GM12878 (cell line): ENCODE measurements at regions not wholly inside any gene's neighbourhood (a gene's known extent, or its start where the extent isn't known, plus 50 kb on each side); places are given as distances from the start of the nearest gene placed in this dataset.

Experiments used
- ATAC-seq: fragments of 200-7000 bp; cut with Tn5 transposase; 3 replicates; pipeline ENCODE4 v1.9.1; 2020; ENCODE audit warnings: mild to moderate bottlenecking, moderate library complexity
- BruUV-seq: library from RNA; stranded (reverse); fragments of 400-500 nt; replicated peaks from 2 replicates; lab custom pipeline; 2021; lab: Mats Ljungman, UMichigan
- CTCF ChIA-PET: fragments of 300-600 bp; sonication (Branson Sonifier 250); formaldehyde crosslinking; extraction: SDS; loops from one replicate; lab custom pipeline; 2021; ENCODE audit warnings: inconsistent platforms; lab: Yijun Ruan, JAX
- POLR2A ChIA-PET: fragments of 350-600 bp; formaldehyde crosslinking; extraction: SDS; loops from one replicate; lab custom pipeline; 2021; ENCODE audit warnings: inconsistent platforms; lab: Charles Lee
- RAD21 ChIA-PET: fragments of 300-600 bp; sonication (Branson Sonifier 250); formaldehyde crosslinking; loops from one replicate; lab custom pipeline; 2023; ENCODE audit warnings: antibody characterized with exemption; ENCODE audit not compliant: unreplicated experiment; lab: Charles Lee
- SMC1A ChIA-PET: fragments of 300-600 bp; sonication (Branson Sonifier 250); formaldehyde crosslinking; loops from one replicate; lab custom pipeline; 2023; ENCODE audit not compliant: unreplicated experiment, uncharacterized antibody; lab: Charles Lee
- DNase-seq: peaks from one replicate; pipeline ENCODE4 v3.0.0-alpha.2; 2011; ENCODE audit warnings: low read depth, low spot score
- FAIRE-seq: peaks from 3 replicates; lab custom pipeline; 2011; peaks lifted over from hg19 to GRCh38; lab: Jason Lieb, UNC
- H2AFZ ChIP-seq: 2 replicates; pipeline ENCODE4 v1.6.0; 2011; ENCODE audit warnings: low read depth, low read length, control low read depth; ENCODE audit not compliant: control insufficient read depth
- H3K27ac ChIP-seq: 2 replicates; pipeline ENCODE4 v1.5.1; 2011; ENCODE audit warnings: control low read depth; ENCODE audit not compliant: control insufficient read depth, insufficient read depth
- H3K27me3 ChIP-seq, 2 experiments: replicated peaks in 1 of 2; 2 replicates each; pipeline versions ENCODE4 v1.6.0 to v1.6.1; 2011; ENCODE audit warnings: low read length in 1 of 2; ENCODE audit not compliant: control insufficient read depth in 2 of 2, insufficient read depth in 2 of 2
- H3K36me3 ChIP-seq, 2 experiments: 2 replicates each; pipeline ENCODE4 v1.5.1; 2011; ENCODE audit warnings: low read length in 1 of 2; ENCODE audit not compliant: control insufficient read depth in 2 of 2, insufficient read depth in 2 of 2
- H3K4me1 ChIP-seq: 2 replicates; pipeline ENCODE4 v1.6.1; 2011; ENCODE audit warnings: mild to moderate bottlenecking, low read length, moderate library complexity, mixed read lengths; ENCODE audit not compliant: control insufficient read depth, insufficient read depth
- H3K4me2 ChIP-seq: 2 replicates; pipeline ENCODE4 v1.6.0; 2011; ENCODE audit warnings: control low read depth; ENCODE audit not compliant: control insufficient read depth, insufficient read depth
- H3K4me3 ChIP-seq: fragments of 200-600 bp; sonication (generic); 2 replicates; pipeline ENCODE4 v1.5.1; 2016
- H3K79me2 ChIP-seq: 2 replicates; pipeline ENCODE4 v1.6.0; 2011; ENCODE audit warnings: low read length; ENCODE audit not compliant: control insufficient read depth, insufficient read depth
- H3K9ac ChIP-seq: 2 replicates; pipeline ENCODE4 v1.8.0; 2011; ENCODE audit warnings: low read length, control low read depth, mixed read lengths; ENCODE audit not compliant: control insufficient read depth, insufficient read depth
- H3K9me3 ChIP-seq: replicated peaks from 3 replicates; pipeline ENCODE4 v1.5.1; 2011; ENCODE audit warnings: mild to moderate bottlenecking, low read length; ENCODE audit not compliant: control insufficient read depth, insufficient read depth
- H4K20me1 ChIP-seq: 2 replicates; pipeline ENCODE4 v1.6.0; 2011; ENCODE audit not compliant: control insufficient read depth, insufficient read depth
- BCL3 ChIP-seq: IDR thresholded peaks from 2 replicates; pipeline ENCODE4 v1.6.1; 2011; ENCODE audit warnings: borderline replicate concordance, low read depth, mild to moderate bottlenecking, moderate library complexity, low read length; ENCODE audit not compliant: insufficient read depth, poor library complexity, severe bottlenecking
- DPF2 ChIP-seq: fragments of 450-650 bp; IDR thresholded peaks from 2 replicates; pipeline ENCODE4 v1.6.1; 2017; ENCODE audit warnings: mild to moderate bottlenecking
- ESRRA ChIP-seq: IDR thresholded peaks from 2 replicates; pipeline ENCODE4 v1.6.1; 2012; ENCODE audit warnings: mild to moderate bottlenecking, low read length, improper control_type of control experiment
- FOXK2 ChIP-seq: fragments of 450-650 bp; IDR thresholded peaks from 2 replicates; pipeline ENCODE4 v1.6.1; 2017; ENCODE audit warnings: mild to moderate bottlenecking, moderate library complexity
- HCFC1 ChIP-seq: fragments of 150-350 bp; IDR thresholded peaks from 2 replicates; pipeline ENCODE4 v1.6.1; 2014; ENCODE audit warnings: low read length
- HDGF ChIP-seq: fragments of 450-650 bp; IDR thresholded peaks from 2 replicates; pipeline ENCODE4 v1.6.1; 2016; ENCODE audit warnings: antibody characterized with exemption
- MEF2A ChIP-seq: IDR thresholded peaks from 2 replicates; pipeline ENCODE4 v1.6.1; 2011; ENCODE audit warnings: low read depth, mild to moderate bottlenecking, low read length, moderate library complexity; ENCODE audit not compliant: insufficient read depth
- MXI1 ChIP-seq: fragments of 150-350 bp; IDR thresholded peaks from 2 replicates; pipeline ENCODE4 v1.6.1; 2011; ENCODE audit warnings: low read depth, mild to moderate bottlenecking, inconsistent platforms, low read length, improper control_type of control experiment
- PAX8 ChIP-seq: fragments of 450-650 bp; IDR thresholded peaks from 2 replicates; pipeline ENCODE4 v1.6.1; 2017; ENCODE audit warnings: mild to moderate bottlenecking, moderate library complexity
- RELB ChIP-seq: fragments of 450-650 bp; IDR thresholded peaks from 2 replicates; pipeline ENCODE4 v1.6.1; 2017; ENCODE audit warnings: low read depth, mild to moderate bottlenecking, moderate library complexity
- SPI1 ChIP-seq: IDR thresholded peaks from 2 replicates; pipeline ENCODE4 v1.6.1; 2011; ENCODE audit warnings: low read depth, mild to moderate bottlenecking, low read length, moderate library complexity, borderline replicate concordance; ENCODE audit not compliant: insufficient read depth
- ZBTB11 ChIP-seq: fragments of 450-650 bp; formaldehyde crosslinking; IDR thresholded peaks from 2 replicates; pipeline ENCODE4 v1.5.0; 2022; ENCODE audit warnings: mild to moderate bottlenecking, missing genetic modification characterization
- ZZZ3 ChIP-seq: IDR thresholded peaks from 2 replicates; pipeline ENCODE4 v1.6.1; 2011; ENCODE audit warnings: low read depth; ENCODE audit not compliant: control insufficient read depth, insufficient read length
- WGBS: methylation state at CpG from one replicate; pipeline ENCODE4 v1.1.6; 2016; ENCODE audit warnings: low lambda C conversion rate; ENCODE audit not compliant: insufficient replicate concordance, insufficient coverage; ENCODE audit errors: missing lambda C conversion rate; 5-methylcytosine and 5-hydroxymethylcytosine counted together
- in situ Hi-C: fragments of 300-500 bp; cut with MboI; formaldehyde crosslinking; loops from 9 replicates; pipeline ENCODE4 v1.14.3; 2018; ENCODE audit warnings: mixed read lengths
- intact Hi-C: fragments of 100-400 bp; cut with micrococcal nuclease; formaldehyde crosslinking; loops from one replicate; pipeline ENCODE4 v1.14.2; 2022; ENCODE audit not compliant: unreplicated experiment

- RAD21 ChIA-PET = no interaction called here
- H3K4me2 ChIP-seq = no peak overlapping the region
- no peak for TF ChIP-seq ZZZ3
- CTCF ChIA-PET = no interaction called here
- DNase-seq (no peak), FAIRE-seq (no peak), ATAC-seq (no peak)
- H3K9me3 ChIP-seq = no peaks in the 10 kb centered on the region
- no peaks in the 10 kb centered on the region for H3K36me3 ChIP-seq
- BruUV-seq = no TSS peak
- no peak overlapping the region for H3K9ac ChIP-seq
- H4K20me1 ChIP-seq = no peaks in the 10 kb centered on the region
- H3K4me3 ChIP-seq = no peak overlapping the region
- SMC1A ChIA-PET = no interaction called here
- in situ Hi-C loops = no loop called here
- WGBS = 45% methylated on average over 2 of the region's 2 CpGs
- no peak overlapping the region for H2AFZ ChIP-seq
- H3K27ac ChIP-seq = no peak overlapping the region
- intact Hi-C loops = no loop called here
- H3K4me1 ChIP-seq = no peaks in the 10 kb centered on the region
- H3K79me2 ChIP-seq = no peaks in the 10 kb centered on the region
- H3K27me3 ChIP-seq = peaks cover 0 to 1% of the 10 kb centered on the region in 2 experiments; a peak in 1 of 4 replicates
- POLR2A ChIA-PET = no interaction called here
Observed at GRCh38 chr2:167733747-167734146, 513.6 kb downstream of the STK39 start.

GRCh38 chr2:167732326-167732725 is 515.1 kb downstream of the STK39 start:
- intact Hi-C loops (no loop called here), in situ Hi-C loops (no loop called here)
- Histone ChIP-seq H3K27me3 (peaks cover 0 to 1% of the 10 kb centered on the region in 2 experiments; a peak in 1 of 4 replicates), H3K9ac (no peak overlapping the region), H3K79me2 (no peaks in the 10 kb centered on the region), H3K27ac (no peak overlapping the region), H2AFZ (no peak overlapping the region), H3K4me2 (no peak overlapping the region), H3K4me1 (no peaks in the 10 kb centered on the region), H3K4me3 (no peak overlapping the region), H3K36me3 (no peaks in the 10 kb centered on the region), H4K20me1 (no peaks in the 10 kb centered on the region), H3K9me3 (no peaks in the 10 kb centered on the region)
- ChIA-PET SMC1A (no interaction called here), CTCF (no interaction called here), POLR2A (no interaction called here), RAD21 (no interaction called here)
- DNase-seq (no peak), FAIRE-seq (no peak), ATAC-seq (no peak)
- WGBS = 13% methylated on average over 4 of the region's 4 CpGs
- BruUV-seq = no TSS peak
- TF ChIP-seq MEF2A = no peak
- TF ChIP-seq PAX8 = no peak
- no peak for TF ChIP-seq BCL3
- TF ChIP-seq HDGF = no peak
- TF ChIP-seq MXI1 = no peak
- no peak for TF ChIP-seq SPI1
- no peak for TF ChIP-seq RELB
- no peak for TF ChIP-seq ESRRA
- no peak for TF ChIP-seq DPF2
- no peak for TF ChIP-seq ZBTB11 (CRISPR knock-in tag)
- no peak for TF ChIP-seq HCFC1
- TF ChIP-seq FOXK2 = no peak
